ENCODE measurements at regions not wholly inside any gene's neighbourhood (a gene's known extent, or its start where the extent isn't known, plus 50 kb on each side); places are given as distances from the start of the nearest gene placed in this dataset.

DNA sequence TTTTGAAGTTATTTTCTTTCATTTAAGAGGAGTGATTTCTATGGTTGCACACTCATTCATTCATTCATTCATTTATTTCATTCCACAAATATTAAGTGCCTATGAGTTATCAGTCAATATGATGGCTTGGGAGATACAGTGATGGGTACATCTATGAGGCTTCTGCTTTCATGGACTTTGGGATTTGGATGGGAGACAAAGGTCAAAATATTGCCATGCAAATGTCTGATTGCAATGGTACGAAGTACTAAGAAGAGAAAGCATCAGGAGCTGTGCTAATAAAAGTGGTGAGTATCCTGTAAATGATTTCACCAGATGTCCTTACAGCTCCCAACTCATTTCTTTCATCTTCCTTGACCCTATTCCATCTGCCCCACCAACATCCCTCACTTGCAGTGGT is 174.4 kb upstream of the MEX3C start:
- Histone ChIP-seq H3K27me3 (ENCODE audit: control insufficient read depth, insufficient read depth, low read length) (no peaks in the 10 kb centered on the region), H3K4me3 (ENCODE audit: low read length) (no peak overlapping the region), H3K4me2 (ENCODE audit: low read length) (no peak overlapping the region)

DNA sequence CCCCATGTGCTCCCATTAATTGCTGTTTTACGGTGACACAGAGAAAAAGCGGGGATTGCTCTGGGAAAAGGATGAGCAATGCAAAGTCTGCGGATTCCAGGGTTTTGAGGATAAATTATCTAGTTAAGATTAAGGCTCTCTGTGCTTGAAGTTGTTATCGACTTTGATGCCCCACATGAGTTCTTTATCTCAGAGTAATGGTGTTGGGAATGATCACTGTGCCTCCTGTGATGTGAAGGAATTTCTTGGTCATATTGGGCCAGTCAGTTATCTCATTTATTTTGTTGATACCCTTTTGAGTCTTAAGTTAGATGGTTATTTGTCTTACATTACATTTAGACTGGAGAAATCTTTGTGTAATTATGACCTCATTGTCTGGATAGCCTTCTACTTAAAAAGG is 184.6 kb upstream of the MEX3C start:
- Histone ChIP-seq H3K9ac (ENCODE audit: low read depth, low read length) (no peak overlapping the region), H3K27me3 (ENCODE audit: control insufficient read depth, insufficient read depth, low read length) (peaks cover 3% of the 10 kb centered on the region), H3K4me1 (ENCODE audit: control insufficient read depth, insufficient read depth, low read length) (no peaks in the 10 kb centered on the region), H3K4me2 (ENCODE audit: low read length) (no peak overlapping the region), H3K9me3 (replicated peaks; ENCODE audit: low read length) (no peaks in the 10 kb centered on the region), H3K36me3 (ENCODE audit: insufficient read depth, low read length) (no peaks in the 10 kb centered on the region), H3K4me3 (ENCODE audit: low read length) (no peak overlapping the region)

More for the DNA sequence above, 174.4 kb upstream of the MEX3C start:
- H3K9ac ChIP-seq (ENCODE audit: low read depth, low read length), result no peak overlapping the region
- H3K36me3 ChIP-seq (ENCODE audit: insufficient read depth, low read length), result no peaks in the 10 kb centered on the region
- H3K4me1 ChIP-seq (ENCODE audit: control insufficient read depth, insufficient read depth, low read length), result no peaks in the 10 kb centered on the region
- no peaks in the 10 kb centered on the region for H3K9me3 ChIP-seq (replicated peaks; ENCODE audit: low read length)

- H3K4me3 ChIP-seq (ENCODE audit: low read length), result no peak overlapping the region
- H3K4me1 ChIP-seq (ENCODE audit: control insufficient read depth, insufficient read depth, low read length), result no peaks in the 10 kb centered on the region
- no peak overlapping the region for H3K4me2 ChIP-seq (ENCODE audit: low read length)
- H3K27me3 ChIP-seq (ENCODE audit: control insufficient read depth, insufficient read depth, low read length), result peaks cover 3% of the 10 kb centered on the region
- no peaks in the 10 kb centered on the region for H3K36me3 ChIP-seq (ENCODE audit: insufficient read depth, low read length)
- no peaks in the 10 kb centered on the region for H3K9me3 ChIP-seq (replicated peaks; ENCODE audit: low read length)
- H3K9ac ChIP-seq (ENCODE audit: low read depth, low read length), result no peak overlapping the region
These were observed 185.6 kb upstream of the MEX3C start for GRCh38 chr18:51383116-51383515.

GRCh38 chr18:51383711-51384110 is 186.2 kb upstream of the MEX3C start:
- Histone ChIP-seq H3K4me1 (ENCODE audit: control insufficient read depth, insufficient read depth, low read length) (no peaks in the 10 kb centered on the region), H3K36me3 (ENCODE audit: insufficient read depth, low read length) (no peaks in the 10 kb centered on the region), H3K4me3 (ENCODE audit: low read length) (no peak overlapping the region), H3K4me2 (ENCODE audit: low read length) (no peak overlapping the region), H3K9me3 (replicated peaks; ENCODE audit: low read length) (no peaks in the 10 kb centered on the region), H3K9ac (ENCODE audit: low read depth, low read length) (no peak overlapping the region), H3K27me3 (ENCODE audit: control insufficient read depth, insufficient read depth, low read length) (peaks cover 3% of the 10 kb centered on the region)

GRCh38 chr18:51385270-51385669 is 187.8 kb upstream of the MEX3C start:
- Histone ChIP-seq H3K36me3 (ENCODE audit: insufficient read depth, low read length) (no peaks in the 10 kb centered on the region), H3K27me3 (ENCODE audit: control insufficient read depth, insufficient read depth, low read length) (peaks cover 3% of the 10 kb centered on the region), H3K9me3 (replicated peaks; ENCODE audit: low read length) (no peaks in the 10 kb centered on the region), H3K9ac (ENCODE audit: low read depth, low read length) (no peak overlapping the region), H3K4me2 (ENCODE audit: low read length) (no peak overlapping the region), H3K4me1 (ENCODE audit: control insufficient read depth, insufficient read depth, low read length) (no peaks in the 10 kb centered on the region), H3K4me3 (ENCODE audit: low read length) (no peak overlapping the region)

DNA sequence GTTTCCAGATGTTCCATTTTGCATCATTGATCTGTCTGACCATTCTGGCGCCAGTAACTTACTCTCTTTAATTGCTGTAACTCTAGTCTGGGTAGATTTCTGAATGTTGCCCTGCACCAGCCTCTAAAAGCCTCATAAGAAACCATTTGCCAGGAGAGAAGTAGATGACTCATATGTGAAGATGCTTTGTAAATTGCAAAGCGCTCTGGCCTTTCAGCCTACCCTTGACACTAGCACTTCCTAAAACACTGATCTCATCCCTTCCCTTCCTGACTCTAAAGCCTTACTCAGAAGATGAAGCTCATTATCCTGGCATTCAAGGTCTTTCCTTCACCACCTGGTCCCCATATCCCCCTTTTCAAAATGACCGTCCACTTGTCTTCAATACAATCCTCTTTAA is 193.2 kb upstream of the MEX3C start:
- H3K27me3 ChIP-seq (ENCODE audit: control insufficient read depth, insufficient read depth, low read length), result no peaks in the 10 kb centered on the region
- H3K9ac ChIP-seq (ENCODE audit: low read depth, low read length), result no peak overlapping the region
- no peak overlapping the region for H3K4me3 ChIP-seq (ENCODE audit: low read length)
- H3K36me3 ChIP-seq (ENCODE audit: insufficient read depth, low read length), result no peaks in the 10 kb centered on the region
- no peaks in the 10 kb centered on the region for H3K4me1 ChIP-seq (ENCODE audit: control insufficient read depth, insufficient read depth, low read length)
- no peak overlapping the region for H3K4me2 ChIP-seq (ENCODE audit: low read length)
- no peaks in the 10 kb centered on the region for H3K9me3 ChIP-seq (replicated peaks; ENCODE audit: low read length)

- H3K27me3 ChIP-seq (ENCODE audit: control insufficient read depth, insufficient read depth, low read length), result no peaks in the 10 kb centered on the region
- no peak overlapping the region for H3K4me3 ChIP-seq (ENCODE audit: low read length)
- no peaks in the 10 kb centered on the region for H3K4me1 ChIP-seq (ENCODE audit: control insufficient read depth, insufficient read depth, low read length)
- no peaks in the 10 kb centered on the region for H3K9me3 ChIP-seq (replicated peaks; ENCODE audit: low read length)
- H3K9ac ChIP-seq (ENCODE audit: low read depth, low read length), result no peak overlapping the region
- H3K4me2 ChIP-seq (ENCODE audit: low read length), result no peak overlapping the region
- H3K36me3 ChIP-seq (ENCODE audit: insufficient read depth, low read length), result no peaks in the 10 kb centered on the region
These were observed 193.7 kb upstream of the MEX3C start for GRCh38 chr18:51391215-51391614.

GRCh38 chr18:51391731-51392130 is 194.2 kb upstream of the MEX3C start:
- H3K27me3 ChIP-seq (ENCODE audit: control insufficient read depth, insufficient read depth, low read length), result no peaks in the 10 kb centered on the region
- H3K9me3 ChIP-seq (replicated peaks; ENCODE audit: low read length), result no peaks in the 10 kb centered on the region
- no peak overlapping the region for H3K4me2 ChIP-seq (ENCODE audit: low read length)
- no peak overlapping the region for H3K4me3 ChIP-seq (ENCODE audit: low read length)
- no peaks in the 10 kb centered on the region for H3K4me1 ChIP-seq (ENCODE audit: control insufficient read depth, insufficient read depth, low read length)
- H3K9ac ChIP-seq (ENCODE audit: low read depth, low read length), result no peak overlapping the region
- no peaks in the 10 kb centered on the region for H3K36me3 ChIP-seq (ENCODE audit: insufficient read depth, low read length)

DNA sequence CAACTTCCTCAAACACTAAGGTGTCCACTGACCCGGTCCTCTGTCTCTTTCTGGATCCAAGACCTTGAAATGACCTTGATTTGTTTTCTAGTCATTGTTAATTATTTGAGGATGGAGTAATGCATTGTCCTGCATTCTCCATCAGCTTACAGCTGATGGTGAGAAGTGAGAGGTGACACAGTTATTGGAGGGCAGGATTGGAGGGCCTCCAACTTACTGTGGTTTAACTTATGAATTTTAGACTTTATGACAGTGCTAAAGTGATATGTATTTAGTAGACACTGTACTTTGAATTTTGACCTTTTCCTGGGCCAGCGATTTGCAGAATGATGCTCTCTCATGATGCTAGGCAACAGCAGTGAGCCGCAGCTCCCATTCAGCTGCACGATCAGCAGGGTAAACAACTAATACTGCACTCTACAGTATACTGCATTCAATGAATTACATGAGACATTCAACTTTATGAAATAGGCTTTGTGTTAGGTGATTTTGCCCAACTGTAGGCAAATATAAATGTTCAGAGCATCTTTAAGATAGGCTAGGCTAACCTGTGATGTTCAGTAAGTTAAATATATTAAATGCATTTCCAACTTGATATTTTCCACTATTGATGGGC is 200.0 kb upstream of the MEX3C start:
- Histone ChIP-seq H3K4me1 (ENCODE audit: control insufficient read depth, insufficient read depth, low read length) (no peaks in the 10 kb centered on the region), H3K27me3 (ENCODE audit: control insufficient read depth, insufficient read depth, low read length) (no peaks in the 10 kb centered on the region), H3K9me3 (replicated peaks; ENCODE audit: low read length) (no peaks in the 10 kb centered on the region), H3K4me2 (ENCODE audit: low read length) (no peak overlapping the region), H3K4me3 (ENCODE audit: low read length) (no peak overlapping the region), H3K9ac (ENCODE audit: low read depth, low read length) (no peak overlapping the region), H3K36me3 (ENCODE audit: insufficient read depth, low read length) (no peaks in the 10 kb centered on the region)

GRCh38 chr18:51398104-51398503 is 200.6 kb upstream of the MEX3C start:
- Histone ChIP-seq H3K4me1 (ENCODE audit: control insufficient read depth, insufficient read depth, low read length) (no peaks in the 10 kb centered on the region), H3K9me3 (replicated peaks; ENCODE audit: low read length) (no peaks in the 10 kb centered on the region), H3K27me3 (ENCODE audit: control insufficient read depth, insufficient read depth, low read length) (no peaks in the 10 kb centered on the region), H3K9ac (ENCODE audit: low read depth, low read length) (no peak overlapping the region), H3K4me3 (ENCODE audit: low read length) (no peak overlapping the region), H3K36me3 (ENCODE audit: insufficient read depth, low read length) (no peaks in the 10 kb centered on the region), H3K4me2 (ENCODE audit: low read length) (no peak overlapping the region)

- H3K9ac ChIP-seq (ENCODE audit: low read depth, low read length), result no peak overlapping the region
- H3K36me3 ChIP-seq (ENCODE audit: insufficient read depth, low read length), result no peaks in the 10 kb centered on the region
These were observed 202.1 kb upstream of the MEX3C start for GRCh38 chr18:51399491-51400122.

DNA sequence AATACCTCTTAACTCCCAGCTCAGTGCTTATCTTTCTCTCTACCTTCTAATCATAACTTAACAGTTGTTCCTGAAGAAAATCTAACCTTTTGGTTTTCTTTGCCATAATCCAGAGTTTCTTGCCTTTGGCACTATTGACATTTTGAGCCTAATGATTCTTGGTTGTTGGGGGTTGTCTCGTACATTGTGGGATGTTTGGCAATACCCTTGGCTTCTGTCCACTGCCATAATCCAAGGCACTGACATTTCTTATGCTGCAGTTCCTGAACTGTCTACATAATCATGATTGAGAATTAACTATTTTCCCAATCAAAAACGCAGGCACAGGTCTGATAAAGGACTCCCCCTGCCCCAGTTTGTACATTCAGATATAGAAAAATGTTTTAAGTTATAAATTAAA is 203.2 kb upstream of the MEX3C start:
- H3K9me3 ChIP-seq (replicated peaks; ENCODE audit: low read length), result no peaks in the 10 kb centered on the region

More at GRCh38 chr18:51399491-51400122, 202.1 kb upstream of the MEX3C start:
- Histone ChIP-seq H3K4me3 (ENCODE audit: low read length) (no peak overlapping the region), H3K9me3 (replicated peaks; ENCODE audit: low read length) (no peaks in the 10 kb centered on the region), H3K4me2 (ENCODE audit: low read length) (no peak overlapping the region), H3K4me1 (ENCODE audit: control insufficient read depth, insufficient read depth, low read length) (no peaks in the 10 kb centered on the region), H3K27me3 (ENCODE audit: control insufficient read depth, insufficient read depth, low read length) (no peaks in the 10 kb centered on the region)

More for the DNA sequence above, 203.2 kb upstream of the MEX3C start:
- Histone ChIP-seq H3K27me3 (ENCODE audit: control insufficient read depth, insufficient read depth, low read length) (no peaks in the 10 kb centered on the region), H3K4me2 (ENCODE audit: low read length) (no peak overlapping the region), H3K4me3 (ENCODE audit: low read length) (no peak overlapping the region), H3K4me1 (ENCODE audit: control insufficient read depth, insufficient read depth, low read length) (no peaks in the 10 kb centered on the region), H3K36me3 (ENCODE audit: insufficient read depth, low read length) (no peaks in the 10 kb centered on the region), H3K9ac (ENCODE audit: low read depth, low read length) (no peak overlapping the region)
